Uterus (tissue), 3 donors: ENCODE measurements at regions not wholly inside any gene's neighbourhood (a gene's known extent, or its start where the extent isn't known, plus 50 kb on each side); places are given as distances from the start of the nearest gene placed in this dataset.

Source experiments
- DNase-seq, 2 donors: peaks; one replicate each; pipeline ENCODE4 v3.0.0-alpha.2; 2019 to 2020
- H3K27ac ChIP-seq, 2 donors: fragments of 200-600 bp; sonication (generic); 1 replicate in 1 of 2; 2 replicates in 1 of 2; pipeline ENCODE4 v1.5.1; 2016 to 2018
- H3K27me3 ChIP-seq, 2 donors: fragments of 200-600 bp; sonication (generic); one replicate each; pipeline ENCODE4 v1.5.1; 2018 to 2019; ENCODE audit warnings: control low read depth in 1 of 2
- H3K36me3 ChIP-seq, 2 donors: fragments of 200-600 bp; sonication (generic); one replicate each; pipeline ENCODE4 v1.5.1; 2019; ENCODE audit warnings: control low read depth in 1 of 2
- H3K4me1 ChIP-seq, 2 donors: fragments of 200-600 bp; sonication (generic); one replicate each; pipeline ENCODE4 v1.5.1; 2018 to 2019; ENCODE audit warnings: control low read depth in 1 of 2
- H3K4me3 ChIP-seq, 2 donors: fragments of 200-600 bp; sonication (generic); 1 replicate in 1 of 2; 2 replicates in 1 of 2; pipeline ENCODE4 v1.5.1; 2018 to 2019; ENCODE audit warnings: mild to moderate bottlenecking in 1 of 2
- H3K9me3 ChIP-seq, 2 donors: fragments of 200-600 bp; sonication (generic); one replicate each; pipeline ENCODE4 v1.5.1; 2019; ENCODE audit warnings: control low read depth in 1 of 2
- CTCF ChIP-seq, 4 experiments: fragments of 200-600 bp in 2 of 4; fragments of 450-650 bp in 2 of 4; sonication (generic) in 2 of 4; IDR thresholded peaks; one replicate each; pipeline ENCODE4 v1.5.1; 2016 to 2019; ENCODE audit warnings: antibody characterized with exemption in 4 of 4, mild to moderate bottlenecking in 2 of 4, moderate library complexity in 1 of 4
- POLR2A ChIP-seq, 2 donors: fragments of 450-650 bp; IDR thresholded peaks; one replicate each; pipeline ENCODE4 v1.6.1; 2016; ENCODE audit warnings: antibody characterized with exemption in 2 of 2, mild to moderate bottlenecking in 1 of 2, moderate library complexity in 1 of 2
- intact Hi-C: fragments of 100-400 bp; cut with DNase I; formaldehyde crosslinking; loops from one replicate; pipeline ENCODE4 v1.15.1; 2023; ENCODE audit warnings: low total_unique reads
- donor health status: DM: yes; HTN: yes; CAD: no.

GRCh38 chr1:244224487-244225430, 173.7 kb downstream of the ZBTB18 start:
- Histone ChIP-seq H3K4me1 (no peaks in the 10 kb centered on the region), H3K36me3 (no peaks in the 10 kb centered on the region), H3K27me3 (no peaks in the 10 kb centered on the region), H3K9me3 (no peaks in the 10 kb centered on the region), H3K27ac (no peak overlapping the region), H3K4me3 (no peak overlapping the region)
- intact Hi-C loops: no loop called here
- DNase-seq: no peak
- no peak for TF ChIP-seq POLR2A (IDR thresholded peaks at IDR 0.05)
- no peak for TF ChIP-seq CTCF (IDR thresholded peaks at IDR 0.05)

- no peak for DNase-seq
- no peak overlapping the region for H3K27ac ChIP-seq
- no peaks in the 10 kb centered on the region for H3K36me3 ChIP-seq
- H3K4me3 ChIP-seq: no peak overlapping the region
- no peaks in the 10 kb centered on the region for H3K9me3 ChIP-seq
- no peaks in the 10 kb centered on the region for H3K27me3 ChIP-seq
- intact Hi-C loops: no loop called here
- no peaks in the 10 kb centered on the region for H3K4me1 ChIP-seq
- TF ChIP-seq CTCF (IDR thresholded peaks at IDR 0.05) (no peak), POLR2A (IDR thresholded peaks at IDR 0.05) (no peak)
Measured at GRCh38 chr1:244226435-244226834, 175.4 kb downstream of the ZBTB18 start.

GRCh38 chr1:244230470-244230869, 179.4 kb downstream of the ZBTB18 start:
- H3K4me1 ChIP-seq: no peaks in the 10 kb centered on the region
- intact Hi-C loops: no loop called here
- TF ChIP-seq CTCF (IDR thresholded peaks at IDR 0.05) (no peak), POLR2A (IDR thresholded peaks at IDR 0.05) (no peak)

GRCh38 chr1:244231193-244231571, 180.1 kb downstream of the ZBTB18 start:
- intact Hi-C loops: no loop called here
- H3K4me1 ChIP-seq: no peaks in the 10 kb centered on the region
- DNase-seq: no peak
- no peaks in the 10 kb centered on the region for H3K36me3 ChIP-seq
- no peaks in the 10 kb centered on the region for H3K9me3 ChIP-seq
- TF ChIP-seq CTCF (IDR thresholded peaks at IDR 0.05): no peak
- no peak overlapping the region for H3K27ac ChIP-seq
- no peak overlapping the region for H3K4me3 ChIP-seq
- H3K27me3 ChIP-seq: no peaks in the 10 kb centered on the region

More at GRCh38 chr1:244230470-244230869, 179.4 kb downstream of the ZBTB18 start:
- Histone ChIP-seq H3K4me3 (no peak overlapping the region), H3K9me3 (no peaks in the 10 kb centered on the region), H3K27ac (no peak overlapping the region), H3K36me3 (no peaks in the 10 kb centered on the region), H3K27me3 (no peaks in the 10 kb centered on the region)
- no peak for DNase-seq

GRCh38 chr1:244231572-244232315, 180.7 kb downstream of the ZBTB18 start:
- Histone ChIP-seq H3K27me3 (no peaks in the 10 kb centered on the region), H3K4me1 (no peaks in the 10 kb centered on the region), H3K36me3 (no peaks in the 10 kb centered on the region), H3K27ac (no peak overlapping the region), H3K4me3 (no peak overlapping the region), H3K9me3 (no peaks in the 10 kb centered on the region)
- DNase-seq: no peak
- TF ChIP-seq POLR2A (IDR thresholded peaks at IDR 0.05) (no peak), CTCF (IDR thresholded peaks at IDR 0.05) (no peak)
- intact Hi-C loops: no loop called here
